Mucosa of descending colon (tissue), 3 donors: ENCODE measurements at regions not wholly inside any gene's neighbourhood (a gene's known extent, or its start where the extent isn't known, plus 50 kb on each side); places are given as distances from the start of the nearest gene placed in this dataset.

ENCODE experiments used
- ATAC-seq: fragments of 200-7000 bp; cut with Tn5 transposase; one replicate; pipeline ENCODE4 v1.9.1; 2020; ENCODE audit warnings: mild to moderate bottlenecking, moderate library complexity
- DNase-seq, 3 donors: peaks; one replicate each; pipeline ENCODE4 v3.0.0-alpha.2; 2020
- H3K36me3 ChIP-seq: fragments of 200-600 bp; one replicate; pipeline ENCODE4 v1.8.0; 2021; ENCODE audit warnings: low read depth, mild to moderate bottlenecking
- H3K4me1 ChIP-seq: fragments of 200-600 bp; one replicate; pipeline ENCODE4 v1.8.0; 2021; ENCODE audit warnings: low read depth, mild to moderate bottlenecking
- H3K4me3 ChIP-seq: fragments of 200-600 bp; one replicate; pipeline ENCODE4 v1.8.0; 2021; ENCODE audit warnings: mild to moderate bottlenecking
- H3K9me3 ChIP-seq: fragments of 200-600 bp; one replicate; pipeline ENCODE4 v1.8.0; 2021; ENCODE audit warnings: mild to moderate bottlenecking
- CTCF ChIP-seq: fragments of 200-600 bp; IDR thresholded peaks from one replicate; pipeline ENCODE4 v1.8.0; 2022; ENCODE audit warnings: antibody characterized with exemption, mild to moderate bottlenecking
- intact Hi-C, 2 donors: fragments of 100-400 bp; cut with DNase I in 1 of 2; cut with micrococcal nuclease in 1 of 2; formaldehyde crosslinking; loops; one replicate each; pipeline versions ENCODE4 v1.11.0 to v1.11.1; 2022; cut with DNase I, micrococcal nuclease
- donor health status: DM: no; HTN: no; CAD: no; lungs with moderate emphysema.
- donor health status: DM: no; HTN: no; CAD: no.
- donor health status: DM: no; HTN: yes; CAD: no.

GRCh38 chr6:135703007-135703406, 148.5 kb upstream of the PDE7B start:
- intact Hi-C loops = no loop called here
- ATAC-seq = no peak
- Histone ChIP-seq H3K4me3 (no peak overlapping the region), H3K4me1 (no peaks in the 10 kb centered on the region), H3K36me3 (no peaks in the 10 kb centered on the region), H3K9me3 (no peaks in the 10 kb centered on the region)
- TF ChIP-seq CTCF = no peak
- no peak for DNase-seq

DNA sequence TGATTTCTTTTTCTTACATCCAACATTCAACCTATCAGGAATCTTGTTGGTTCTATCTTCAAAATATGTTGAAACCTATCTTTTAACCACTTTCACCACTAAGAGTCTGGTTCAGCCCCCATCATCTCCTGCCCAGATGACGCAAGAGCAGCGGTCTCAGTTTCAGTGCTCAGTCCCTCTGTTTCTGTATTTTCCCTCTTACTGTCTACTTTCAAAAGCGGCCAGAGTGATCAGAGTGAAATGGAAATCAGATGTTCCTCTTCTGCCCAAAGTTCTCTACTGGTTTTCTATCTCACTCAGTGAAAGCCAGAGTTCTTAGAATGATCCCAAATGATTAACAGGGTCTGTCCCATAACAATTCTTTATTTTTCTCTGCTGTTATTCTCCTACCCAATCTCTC, 147.9 kb upstream of the PDE7B start:
- DNase-seq = no peak
- H3K4me3 ChIP-seq = no peak overlapping the region
- TF ChIP-seq CTCF = no peak
- intact Hi-C loops = no loop called here
- H3K9me3 ChIP-seq = no peaks in the 10 kb centered on the region
- ATAC-seq = no peak
- no peaks in the 10 kb centered on the region for H3K4me1 ChIP-seq
- H3K36me3 ChIP-seq = no peaks in the 10 kb centered on the region

GRCh38 chr6:135707426-135707825, 144.1 kb upstream of the PDE7B start:
- DNase-seq = no peak
- Histone ChIP-seq H3K9me3 (no peaks in the 10 kb centered on the region), H3K4me3 (no peak overlapping the region), H3K4me1 (no peaks in the 10 kb centered on the region), H3K36me3 (no peaks in the 10 kb centered on the region)
- TF ChIP-seq CTCF = no peak
- no peak for ATAC-seq
- intact Hi-C loops = no loop called here

DNA sequence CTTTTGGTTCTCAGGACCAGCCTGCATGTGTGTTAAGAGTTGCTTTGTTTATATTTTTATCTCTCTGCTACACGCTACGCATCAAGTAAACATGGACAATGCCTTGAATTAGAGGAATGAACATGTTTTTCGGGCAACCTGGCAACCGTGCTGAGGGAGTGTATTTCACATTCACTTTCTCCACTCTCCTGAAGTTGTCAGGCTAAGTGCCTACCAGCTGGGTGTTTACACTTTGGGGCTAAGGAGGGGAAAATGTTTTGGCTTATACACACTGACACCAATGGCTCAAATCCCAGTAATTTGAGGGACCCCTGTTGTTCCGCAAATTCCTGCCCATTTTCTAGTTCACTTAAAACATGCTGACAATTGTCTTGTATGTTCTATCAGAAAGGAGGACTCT, 141.5 kb upstream of the PDE7B start:
- Histone ChIP-seq H3K4me1 (no peaks in the 10 kb centered on the region), H3K36me3 (no peaks in the 10 kb centered on the region), H3K9me3 (no peaks in the 10 kb centered on the region), H3K4me3 (no peak overlapping the region)
- DNase-seq = no peak
- intact Hi-C loops = no loop called here
- no peak for ATAC-seq
- no peak for TF ChIP-seq CTCF

- no peak for TF ChIP-seq CTCF
These were observed 129.3 kb upstream of the PDE7B start for GRCh38 chr6:135722190-135722589.

GRCh38 chr6:135722679-135723078, 128.8 kb upstream of the PDE7B start:
- DNase-seq = no peak

More at GRCh38 chr6:135722190-135722589, 129.3 kb upstream of the PDE7B start:
- H3K9me3 ChIP-seq = peaks cover 5% of the 10 kb centered on the region
- no peak for ATAC-seq
- no peaks in the 10 kb centered on the region for H3K4me1 ChIP-seq
- no peak overlapping the region for H3K4me3 ChIP-seq
- intact Hi-C loops = no loop called here
- no peaks in the 10 kb centered on the region for H3K36me3 ChIP-seq
- DNase-seq = no peak

More at GRCh38 chr6:135722679-135723078, 128.8 kb upstream of the PDE7B start:
- no peak overlapping the region for H3K4me3 ChIP-seq
- H3K36me3 ChIP-seq = no peaks in the 10 kb centered on the region
- no peaks in the 10 kb centered on the region for H3K4me1 ChIP-seq
- peak; percentile 16 for ATAC-seq
- TF ChIP-seq CTCF = no peak
- peaks cover 5% of the 10 kb centered on the region for H3K9me3 ChIP-seq
- intact Hi-C loops = no loop called here
